K562 (cell line): ENCODE measurements at regions not wholly inside any gene's neighbourhood (a gene's known extent, or its start where the extent isn't known, plus 50 kb on each side); places are given as distances from the start of the nearest gene placed in this dataset.
A peak's percentile ranks its signal among the peaks of the same experiment; 100 is the strongest.

Experiments
- FOXK2 ChIP-seq, 2 experiments: fragments of 450-650 bp; IDR thresholded peaks in 1 of 2; conservative IDR thresholded peaks in 1 of 2; 2 replicates each; pipeline ENCODE4 v1.6.1; 2016; ENCODE audit warnings: low read depth in 2 of 2, mild to moderate bottlenecking in 1 of 2
- MYC ChIP-seq, 2 experiments: fragments of 250-450 bp in 1 of 2; sonication (Bioruptor Pico) in 1 of 2; IDR thresholded peaks; 2 replicates each; pipeline versions ENCODE4 v1.5.1 to v1.6.1; 2012 to 2021; ENCODE audit warnings: low read depth in 2 of 2, borderline replicate concordance in 1 of 2, improper control_type of control experiment in 1 of 2, low read length in 1 of 2, mild to moderate bottlenecking in 1 of 2, moderate library complexity in 1 of 2
- PKNOX1 ChIP-seq: fragments of 450-650 bp; IDR thresholded peaks from 2 replicates; pipeline ENCODE4 v1.6.1; 2016
- ZNF408 ChIP-seq: fragments of 250-450 bp; sonication (Bioruptor Pico); IDR thresholded peaks from 2 replicates; pipeline ENCODE4 v1.4.0; 2020; ENCODE audit warnings: low read depth, mild to moderate bottlenecking, moderate library complexity
- ZNF766 ChIP-seq: fragments of 200-800 bp; sonication (Bioruptor generic); conservative IDR thresholded peaks from 2 replicates; pipeline ENCODE4 v1.6.1; 2016; ENCODE audit warnings: missing genetic modification characterization, missing compliant biosample characterization
- TF ChIP-seq, protein P1 (sequence below), 2 experiments: fragments of 450-650 bp; IDR thresholded peaks; 2 replicates each; pipeline ENCODE4 v1.6.1; 2016; ENCODE audit warnings: mild to moderate bottlenecking in 2 of 2, borderline replicate concordance in 1 of 2, low read depth in 1 of 2, moderate library complexity in 1 of 2
- TF ChIP-seq, protein P2 (sequence below), 3 experiments: fragments of 200-800 bp in 1 of 3; fragments of 250-450 bp in 1 of 3; fragments of 450-650 bp in 1 of 3; sonication (Bioruptor Pico) in 1 of 3; sonication (Bioruptor generic) in 1 of 3; formaldehyde crosslinking in 1 of 3; IDR thresholded peaks; 2 replicates each; pipeline versions ENCODE4 v1.6.1 to v1.8.0; 2016 to 2022; ENCODE audit warnings: mild to moderate bottlenecking in 2 of 3, missing genetic modification characterization in 2 of 3, missing compliant biosample characterization in 1 of 3, moderate library complexity in 1 of 3

DNA sequence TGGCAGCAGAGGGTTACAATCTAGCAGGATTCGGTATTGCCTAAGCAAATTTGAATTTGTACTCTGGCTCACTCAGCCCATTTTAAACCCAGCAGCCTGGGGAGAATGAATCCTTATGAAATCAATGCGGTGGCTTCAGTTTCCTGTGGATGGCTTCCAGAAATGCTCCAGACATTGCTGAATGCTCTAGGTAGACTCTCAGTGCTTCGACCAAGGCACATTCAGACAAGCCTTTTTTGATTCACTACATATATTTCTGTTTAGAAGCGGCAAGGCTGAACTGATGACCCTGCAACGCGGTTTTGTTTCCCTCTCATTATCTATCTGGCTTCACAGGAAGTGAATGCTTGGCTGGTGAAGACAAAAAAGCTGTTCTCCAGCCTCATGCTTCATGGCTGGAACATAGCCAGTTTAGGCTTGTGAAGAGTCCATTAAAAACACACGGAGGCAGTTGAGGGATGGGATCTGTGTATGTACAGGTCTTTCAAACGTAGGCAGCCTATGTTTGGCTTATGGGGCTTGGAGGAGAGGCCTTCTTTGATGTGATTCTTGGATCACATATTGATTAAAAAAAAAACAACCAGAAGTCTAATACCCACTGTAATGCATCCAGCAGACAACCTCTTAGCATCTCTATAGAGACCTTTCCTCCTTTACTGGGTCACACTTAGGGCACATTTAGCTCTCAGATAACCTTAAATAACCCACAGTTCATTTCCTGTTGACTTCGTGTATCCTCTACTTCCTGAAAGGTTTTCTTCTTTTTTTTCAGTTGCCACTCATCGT, 400.2 kb upstream of the TBL1XR1 start (continued):
- TF ChIP-seq, protein P1, sequence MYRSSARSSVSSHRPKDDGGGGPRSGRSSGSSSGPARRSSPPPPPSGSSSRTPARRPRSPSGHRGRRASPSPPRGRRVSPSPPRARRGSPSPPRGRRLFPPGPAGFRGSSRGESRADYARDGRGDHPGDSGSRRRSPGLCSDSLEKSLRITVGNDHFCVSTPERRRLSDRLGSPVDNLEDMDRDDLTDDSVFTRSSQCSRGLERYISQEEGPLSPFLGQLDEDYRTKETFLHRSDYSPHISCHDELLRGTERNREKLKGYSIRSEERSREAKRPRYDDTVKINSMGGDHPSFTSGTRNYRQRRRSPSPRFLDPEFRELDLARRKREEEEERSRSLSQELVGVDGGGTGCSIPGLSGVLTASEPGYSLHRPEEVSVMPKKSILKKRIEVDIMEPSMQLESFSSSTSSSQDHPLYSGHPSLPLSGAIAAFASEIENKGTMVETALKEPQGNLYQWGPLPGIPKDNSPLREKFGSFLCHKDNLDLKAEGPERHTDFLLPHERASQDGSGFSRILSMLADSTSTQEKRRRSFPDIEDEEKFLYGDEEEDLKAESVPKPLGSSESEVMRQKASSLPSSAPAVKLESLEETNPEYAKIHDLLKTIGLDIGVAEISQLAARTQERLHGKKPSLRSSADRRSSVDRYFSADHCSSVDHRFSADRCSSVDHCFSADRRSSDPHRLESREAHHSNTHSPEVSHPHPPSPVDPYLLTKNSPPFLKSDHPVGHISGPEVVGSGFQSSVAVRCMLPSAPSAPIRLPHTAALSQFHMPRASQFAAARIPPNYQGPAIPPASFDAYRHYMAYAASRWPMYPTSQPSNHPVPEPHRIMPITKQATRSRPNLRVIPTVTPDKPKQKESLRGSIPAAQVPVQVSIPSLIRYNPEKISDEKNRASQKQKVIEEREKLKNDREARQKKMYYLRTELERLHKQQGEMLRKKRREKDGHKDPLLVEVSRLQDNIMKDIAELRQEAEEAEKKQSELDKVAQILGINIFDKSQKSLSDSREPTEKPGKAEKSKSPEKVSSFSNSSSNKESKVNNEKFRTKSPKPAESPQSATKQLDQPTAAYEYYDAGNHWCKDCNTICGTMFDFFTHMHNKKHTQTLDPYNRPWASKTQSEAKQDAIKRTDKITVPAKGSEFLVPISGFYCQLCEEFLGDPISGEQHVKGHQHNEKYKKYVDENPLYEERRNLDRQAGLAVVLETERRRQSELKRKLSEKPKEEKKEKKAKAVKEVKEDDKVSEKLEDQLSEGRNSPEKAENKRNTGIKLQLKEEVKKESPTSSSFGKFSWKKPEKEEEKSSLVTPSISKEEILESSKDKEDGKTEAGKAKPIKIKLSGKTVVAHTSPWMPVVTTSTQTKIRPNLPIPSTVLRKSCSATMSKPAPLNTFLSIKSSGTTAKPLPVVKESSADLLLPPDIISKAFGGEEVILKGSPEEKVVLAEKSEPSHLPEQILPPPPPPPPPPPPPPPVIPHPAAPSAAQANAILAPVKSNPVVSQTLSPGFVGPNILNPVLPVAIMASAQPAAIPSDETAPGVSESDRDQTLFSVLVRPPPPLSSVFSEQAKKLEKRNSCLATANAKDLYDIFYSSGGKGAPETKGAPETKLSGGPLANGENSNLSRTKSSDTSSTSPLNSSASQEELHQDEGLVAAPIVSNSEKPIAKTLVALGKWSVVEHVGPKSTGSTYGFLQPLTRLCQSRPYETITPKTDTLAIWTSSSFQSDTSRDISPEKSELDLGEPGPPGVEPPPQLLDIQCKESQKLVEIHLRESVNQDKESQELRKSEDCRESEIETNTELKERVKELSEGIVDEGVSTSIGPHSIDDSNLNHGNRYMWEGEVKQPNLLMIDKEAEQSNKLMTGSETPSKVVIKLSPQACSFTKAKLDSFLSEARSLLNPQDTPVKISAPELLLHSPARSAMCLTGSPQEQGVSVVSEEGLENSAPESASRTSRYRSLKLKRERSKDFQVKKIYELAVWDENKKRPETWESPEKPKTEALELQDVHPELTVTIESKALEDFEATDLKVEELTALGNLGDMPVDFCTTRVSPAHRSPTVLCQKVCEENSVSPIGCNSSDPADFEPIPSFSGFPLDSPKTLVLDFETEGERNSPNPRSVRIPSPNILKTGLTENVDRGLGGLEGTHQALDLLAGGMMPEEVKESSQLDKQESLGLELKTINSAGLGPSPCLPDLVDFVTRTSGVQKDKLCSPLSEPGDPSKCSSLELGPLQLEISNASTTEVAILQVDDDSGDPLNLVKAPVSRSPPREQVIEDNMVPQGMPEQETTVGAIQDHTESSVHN (IDR thresholded peaks at IDR 0.05; ENCODE audit: borderline replicate concordance in 1 of 2, low read depth in 1 of 2) = no peak
- TF ChIP-seq PKNOX1 = peak; percentile 37; the same call in 1 of the 2 replicates
- 0 out of 2 replicates have a peak, but pooled peaks have one; percentile 30 for TF ChIP-seq MYC (IDR thresholded peaks at IDR 0.05; ENCODE audit: low read depth, low read length)
- no peak for TF ChIP-seq MYC (CRISPR knock-in tag; IDR thresholded peaks at IDR 0.05; ENCODE audit: borderline replicate concordance, low read depth)
- peak; percentile 20 to 27; a peak in 1 of 4 replicates for TF ChIP-seq FOXK2 (conservative IDR thresholded peaks at IDR 0.05 in 1 of 2, IDR thresholded peaks at IDR 0.05 in 1 of 2; ENCODE audit: low read depth in 2 of 2)
- TF ChIP-seq ZNF408 (CRISPR knock-in tag) = no peak
- 0 out of 2 replicates have a peak, but pooled peaks have one; percentile 32 for TF ChIP-seq ZNF766 (CRISPR knock-in tag)
- TF ChIP-seq, protein P2, sequence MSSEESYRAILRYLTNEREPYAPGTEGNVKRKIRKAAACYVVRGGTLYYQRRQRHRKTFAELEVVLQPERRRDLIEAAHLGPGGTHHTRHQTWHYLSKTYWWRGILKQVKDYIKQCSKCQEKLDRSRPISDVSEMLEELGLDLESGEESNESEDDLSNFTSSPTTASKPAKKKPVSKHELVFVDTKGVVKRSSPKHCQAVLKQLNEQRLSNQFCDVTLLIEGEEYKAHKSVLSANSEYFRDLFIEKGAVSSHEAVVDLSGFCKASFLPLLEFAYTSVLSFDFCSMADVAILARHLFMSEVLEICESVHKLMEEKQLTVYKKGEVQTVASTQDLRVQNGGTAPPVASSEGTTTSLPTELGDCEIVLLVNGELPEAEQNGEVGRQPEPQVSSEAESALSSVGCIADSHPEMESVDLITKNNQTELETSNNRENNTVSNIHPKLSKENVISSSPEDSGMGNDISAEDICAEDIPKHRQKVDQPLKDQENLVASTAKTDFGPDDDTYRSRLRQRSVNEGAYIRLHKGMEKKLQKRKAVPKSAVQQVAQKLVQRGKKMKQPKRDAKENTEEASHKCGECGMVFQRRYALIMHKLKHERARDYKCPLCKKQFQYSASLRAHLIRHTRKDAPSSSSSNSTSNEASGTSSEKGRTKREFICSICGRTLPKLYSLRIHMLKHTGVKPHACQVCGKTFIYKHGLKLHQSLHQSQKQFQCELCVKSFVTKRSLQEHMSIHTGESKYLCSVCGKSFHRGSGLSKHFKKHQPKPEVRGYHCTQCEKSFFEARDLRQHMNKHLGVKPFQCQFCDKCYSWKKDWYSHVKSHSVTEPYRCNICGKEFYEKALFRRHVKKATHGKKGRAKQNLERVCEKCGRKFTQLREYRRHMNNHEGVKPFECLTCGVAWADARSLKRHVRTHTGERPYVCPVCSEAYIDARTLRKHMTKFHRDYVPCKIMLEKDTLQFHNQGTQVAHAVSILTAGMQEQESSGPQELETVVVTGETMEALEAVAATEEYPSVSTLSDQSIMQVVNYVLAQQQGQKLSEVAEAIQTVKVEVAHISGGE (CRISPR knock-in tag; IDR thresholded peaks at IDR 0.05) = 0 out of 6 replicates have a peak, but pooled peaks of 1 of the 3 experiments have one; percentile 47
